ENCODE measurements at regions not wholly inside any gene's neighbourhood (a gene's known extent, or its start where the extent isn't known, plus 50 kb on each side); places are given as distances from the start of the nearest gene placed in this dataset.

- no peak for DNase-seq
Measured at GRCh38 chr2:117684919-117685318, 129.6 kb upstream of the DDX18 start.

- DNase-seq, result no peak
Measured at GRCh38 chr2:117686699-117687098, 127.8 kb upstream of the DDX18 start.

GRCh38 chr2:117691595-117691994 is 122.9 kb upstream of the DDX18 start:
- DNase-seq, result no peak

DNA sequence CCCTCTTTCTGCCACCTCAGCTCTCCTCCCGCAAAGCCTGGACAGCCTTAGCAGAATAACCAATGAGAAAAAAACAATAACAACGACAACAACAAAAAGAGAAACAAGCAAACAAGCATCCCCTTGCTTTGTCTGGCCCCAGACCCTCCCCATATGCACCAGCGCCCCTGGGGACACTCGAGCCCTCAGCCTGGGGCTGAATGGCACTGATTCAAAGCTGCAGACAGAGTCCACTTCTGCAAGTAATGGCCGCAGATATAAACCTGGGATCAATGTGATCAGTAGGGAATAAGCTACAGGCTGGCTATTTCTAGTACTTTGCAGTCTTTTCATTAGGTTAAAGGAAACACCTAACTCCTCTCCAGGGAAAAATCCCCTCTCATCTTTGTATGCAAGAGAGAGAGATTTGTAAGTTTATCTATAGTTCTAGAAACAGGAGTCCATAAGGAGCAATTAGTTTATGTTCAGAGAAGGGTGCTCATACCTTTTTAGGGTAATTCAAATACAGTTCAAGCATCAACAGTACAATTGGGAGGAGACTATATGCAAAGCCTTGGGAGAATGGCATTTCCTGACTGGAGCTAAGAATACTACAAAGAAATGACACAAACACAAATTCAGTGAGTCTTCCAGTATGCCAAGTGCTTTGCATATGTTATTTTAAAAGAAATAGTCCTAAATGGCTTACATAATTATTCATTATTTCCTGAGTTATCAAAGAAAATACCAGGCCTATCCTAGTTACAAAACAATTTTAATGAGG is 122.3 kb upstream of the DDX18 start:
- no peak for DNase-seq

DNA sequence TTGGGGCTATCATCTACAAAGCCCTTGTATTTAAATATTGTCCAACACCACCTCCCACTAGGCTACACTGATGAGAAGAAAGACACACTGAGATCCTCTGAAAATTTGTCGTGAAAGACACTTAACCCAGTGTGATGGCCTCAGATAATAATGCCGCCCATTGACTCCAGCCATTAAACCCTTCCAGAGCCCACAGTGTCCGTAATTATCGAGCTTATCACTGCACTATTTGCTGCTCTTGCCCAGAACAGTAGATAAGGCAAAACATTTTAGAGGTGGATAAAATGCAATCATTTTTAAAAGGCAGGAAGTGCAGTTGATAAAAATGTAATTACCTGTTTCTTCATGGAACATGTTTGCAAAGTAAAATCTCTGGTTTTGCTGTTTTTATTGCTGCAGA is 121.3 kb upstream of the DDX18 start:
- DNase-seq, result no peak

GRCh38 chr2:117693651-117694050 is 120.8 kb upstream of the DDX18 start:
- no peak for DNase-seq

DNA sequence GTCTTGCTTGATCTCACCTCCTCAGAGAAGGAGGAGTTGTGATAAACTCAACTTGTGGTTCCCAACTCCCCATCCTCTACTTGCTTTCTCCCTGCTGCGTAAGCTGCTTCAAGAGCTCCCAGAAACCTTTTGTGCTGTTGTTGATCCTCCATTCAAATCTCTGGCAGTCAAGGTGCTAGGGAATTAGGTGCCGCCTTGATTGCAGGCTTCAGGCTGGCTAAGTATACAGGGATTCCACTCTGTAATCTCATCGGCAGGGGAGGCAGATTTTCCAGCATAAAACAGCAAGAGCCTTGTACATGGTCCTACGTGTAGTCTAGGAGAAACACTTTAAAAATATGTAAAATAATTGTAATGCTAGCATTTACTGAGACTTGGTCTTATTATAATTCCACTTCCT is 116.2 kb upstream of the DDX18 start:
- DNase-seq, result no peak

DNA sequence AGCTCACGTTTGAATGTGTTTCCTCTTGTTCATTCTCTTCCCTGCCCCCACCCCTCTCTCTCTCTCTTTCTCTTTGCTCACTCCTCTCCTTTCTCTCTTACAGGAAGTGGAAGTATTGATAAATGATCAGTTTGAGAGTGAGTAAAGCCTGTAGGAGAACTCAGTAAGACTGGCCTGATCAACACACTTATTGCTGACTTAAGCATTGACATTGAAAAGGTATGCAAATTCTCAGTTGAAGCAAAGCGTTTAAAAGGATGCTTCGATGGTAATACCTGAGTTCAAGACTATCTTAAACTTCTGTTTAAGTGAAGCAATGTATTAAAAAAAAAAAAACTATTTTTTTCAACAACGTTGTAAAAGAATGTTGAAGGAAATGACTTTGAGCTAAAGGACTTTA is 115.7 kb upstream of the DDX18 start:
- no peak for DNase-seq

- no peak for DNase-seq
Measured at GRCh38 chr2:117700471-117700870, 114.0 kb upstream of the DDX18 start.

DNA sequence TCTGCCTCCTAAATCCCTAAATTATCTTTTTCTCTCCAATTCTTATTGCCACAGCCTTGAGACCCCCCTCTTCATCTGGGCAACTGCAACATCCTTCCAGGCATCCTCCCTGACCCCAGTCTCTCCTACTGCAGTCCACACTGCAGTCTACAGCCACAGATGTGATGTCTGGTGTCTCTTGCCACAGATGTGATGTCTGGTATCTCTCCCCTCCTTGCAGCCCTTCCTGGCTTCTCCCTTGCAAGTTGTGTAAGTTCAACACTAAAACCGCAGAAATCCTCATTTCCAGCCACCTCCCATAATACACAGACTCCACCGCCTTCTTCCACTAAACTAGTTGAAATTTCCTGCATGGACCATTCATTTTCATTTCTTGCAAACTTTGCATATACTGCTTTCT is 113.1 kb upstream of the DDX18 start:
- DNase-seq, result no peak

DNA sequence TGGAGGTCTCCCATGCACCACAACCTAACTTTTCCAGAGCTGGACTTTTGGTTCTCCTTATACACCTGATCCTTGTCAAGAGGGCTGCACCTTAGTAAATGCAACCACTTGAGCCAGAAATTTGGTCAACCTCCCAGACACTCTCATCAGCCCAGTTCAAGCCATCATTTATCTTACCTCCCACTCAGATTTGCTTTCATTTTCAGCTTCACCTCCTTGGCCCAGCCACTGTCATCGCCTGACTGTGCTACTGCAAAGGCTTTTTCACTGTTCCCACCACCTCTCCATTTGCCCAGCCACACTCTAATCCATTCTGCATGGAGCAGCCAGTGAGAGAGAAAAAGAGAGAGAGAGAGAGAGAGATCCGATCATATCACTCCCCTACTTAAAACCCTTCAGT is 112.4 kb upstream of the DDX18 start:
- DNase-seq, result no peak

- DNase-seq, result no peak
Measured at GRCh38 chr2:117703858-117704257, 110.6 kb upstream of the DDX18 start.

GRCh38 chr2:117704818-117705217 is 109.7 kb upstream of the DDX18 start:
- no peak for DNase-seq

GRCh38 chr2:117707874-117708273 is 106.6 kb upstream of the DDX18 start:
- DNase-seq, result no peak

DNA sequence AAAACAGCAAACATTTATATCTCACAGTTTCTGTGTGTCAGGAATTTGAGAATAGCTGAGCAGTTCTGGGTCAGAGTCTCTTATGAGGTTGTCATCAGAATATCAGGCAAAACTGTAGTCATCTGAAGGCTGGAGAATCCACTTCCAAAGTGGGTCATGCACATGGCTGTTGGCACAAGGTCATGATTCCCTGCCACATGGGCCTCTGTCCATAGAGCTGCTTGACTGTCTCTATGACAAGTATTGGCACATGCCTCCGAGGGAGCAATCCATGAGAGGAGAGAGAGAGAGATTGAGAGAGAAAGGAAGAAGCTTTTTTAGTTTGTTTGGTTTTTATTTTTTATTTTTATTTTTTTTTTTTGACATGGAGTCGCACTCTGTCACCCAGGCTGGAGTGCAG is 101.8 kb upstream of the DDX18 start:
- no peak for DNase-seq

GRCh38 chr2:117714110-117714509 is 100.4 kb upstream of the DDX18 start:
- DNase-seq, result no peak

GRCh38 chr2:117714745-117715417 is 99.6 kb upstream of the DDX18 start:
- no peak for DNase-seq

DNA sequence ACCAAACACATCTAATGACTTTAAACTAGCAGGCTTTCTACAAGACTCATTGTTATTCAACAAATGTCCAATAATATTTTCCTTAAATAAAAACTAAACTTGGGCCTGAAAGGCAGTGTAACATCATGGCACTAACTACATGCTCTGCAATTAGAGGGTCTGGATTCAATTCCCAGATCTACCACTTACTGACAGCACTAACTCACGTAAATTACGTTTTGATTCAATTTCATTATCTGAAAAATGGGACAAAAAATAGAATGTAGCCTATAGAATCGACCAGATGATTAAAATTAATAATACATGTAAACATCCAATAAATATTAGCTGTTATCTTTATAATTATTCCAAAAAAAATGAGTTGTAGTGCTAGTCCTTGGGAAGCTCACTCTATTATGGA is 98.0 kb upstream of the DDX18 start:
- no peak for DNase-seq

DNA sequence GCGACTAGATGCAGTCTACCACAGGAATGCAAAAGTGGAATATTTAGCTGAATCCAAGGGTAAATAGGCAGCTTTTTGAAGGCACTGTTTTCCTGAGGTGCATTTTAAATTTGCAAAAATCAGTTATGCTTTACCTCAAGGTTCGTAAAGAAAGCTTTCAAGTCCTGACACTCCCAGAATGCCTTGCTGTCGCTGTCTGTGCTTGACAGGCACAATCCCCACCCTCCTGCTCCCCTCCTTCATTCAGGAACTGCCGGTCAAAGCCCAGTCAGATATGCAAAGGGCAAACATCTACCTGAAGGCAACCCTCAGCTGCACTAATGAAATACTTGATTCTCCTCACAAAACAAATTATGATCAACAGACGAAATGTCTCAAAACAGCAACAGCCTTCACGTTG is 97.4 kb upstream of the DDX18 start:
- DNase-seq, result no peak

GRCh38 chr2:117718048-117718447 is 96.4 kb upstream of the DDX18 start:
- no peak for DNase-seq

- DNase-seq, result no peak
Measured at GRCh38 chr2:117720765-117721164, 93.7 kb upstream of the DDX18 start.

- no peak for DNase-seq
Measured at GRCh38 chr2:117723483-117723882, 91.0 kb upstream of the DDX18 start.

- DNase-seq, result no peak
Measured at GRCh38 chr2:117723888-117724434, 90.5 kb upstream of the DDX18 start.

- DNase-seq, result no peak
Measured at GRCh38 chr2:117726747-117727146, 87.7 kb upstream of the DDX18 start.

GRCh38 chr2:117737846-117738245 is 76.6 kb upstream of the DDX18 start:
- no peak for DNase-seq

Measured in KG1 (cell line).